BLaER1 treated with 17β-estradiol and CSF1 and Interleukin-3, amounts not matched to agents 10 nM and 100 nM (cell line): ENCODE measurements at regions not wholly inside any gene's neighbourhood (a gene's known extent, or its start where the extent isn't known, plus 50 kb on each side); places are given as distances from the start of the nearest gene placed in this dataset.
A peak's percentile ranks its signal among the peaks of the same experiment; 100 is the strongest.

ENCODE experiments used
- H3K27ac ChIP-seq, 11 experiments: shearing (Covaris generic); formaldehyde crosslinking; 2 replicates each; pipeline ENCODE4 v1.8.1; 2022
- H3K27me3 ChIP-seq, 11 experiments: shearing (Covaris generic); formaldehyde crosslinking; 2 replicates each; pipeline ENCODE4 v1.8.1; 2022
- H3K36me3 ChIP-seq, 11 experiments: shearing (Covaris generic); formaldehyde crosslinking; 2 replicates each; pipeline ENCODE4 v1.8.1; 2022
- H3K4me1 ChIP-seq, 10 experiments: shearing (Covaris generic); formaldehyde crosslinking; 2 replicates each; pipeline ENCODE4 v1.8.1; 2022
- H3K4me2 ChIP-seq, 11 experiments: shearing (Covaris generic); formaldehyde crosslinking; 2 replicates each; pipeline ENCODE4 v1.8.1; 2022
- H3K4me3 ChIP-seq, 10 experiments: shearing (Covaris generic); formaldehyde crosslinking; 2 replicates each; pipeline ENCODE4 v1.8.1; 2022
- H3K9ac ChIP-seq, 11 experiments: shearing (Covaris generic); formaldehyde crosslinking; 2 replicates each; pipeline ENCODE4 v1.8.1; 2022
- H3K9me3 ChIP-seq, 11 experiments: shearing (Covaris generic); formaldehyde crosslinking; replicated peaks in 1 of 11; 2 replicates each; pipeline ENCODE4 v1.8.1; 2022
- H4K20me1 ChIP-seq, 11 experiments: shearing (Covaris generic); formaldehyde crosslinking; 2 replicates each; pipeline ENCODE4 v1.8.1; 2022
- Cebpa-rat ChIP-seq, 11 experiments: shearing (Covaris generic); IDR thresholded peaks; 2 replicates each; pipeline ENCODE4 v1.8.1; 2022

DNA sequence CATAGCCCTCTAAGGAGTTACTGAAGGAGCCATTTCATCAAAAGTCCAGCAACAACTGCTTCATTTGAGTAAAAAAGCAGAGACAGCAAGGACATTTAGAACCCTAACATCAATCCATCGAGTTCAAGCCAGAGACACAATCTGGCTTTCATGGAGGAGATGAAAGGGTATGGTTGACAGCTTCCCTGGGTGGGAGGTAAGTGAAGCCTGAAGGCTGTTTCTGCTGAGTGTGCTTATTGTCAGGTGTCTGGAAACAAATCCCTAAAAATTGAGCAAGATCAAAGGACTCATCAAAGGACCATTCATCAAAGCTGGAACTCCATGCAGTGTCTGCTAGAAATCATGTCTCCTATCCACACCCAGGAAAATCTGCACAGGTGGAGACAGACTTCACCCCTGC lies 104.4 kb upstream of the CCDC196 start:
- H3K9ac ChIP-seq: no peak overlapping the region
- no peak overlapping the region for H3K27ac ChIP-seq
- no peak overlapping the region for H3K4me2 ChIP-seq
- TF ChIP-seq Cebpa-rat (IDR thresholded peaks at IDR 0.05): no peak
- no peaks in the 10 kb centered on the region for H4K20me1 ChIP-seq
- H3K4me1 ChIP-seq: no peaks in the 10 kb centered on the region
- H3K9me3 ChIP-seq: no peaks in the 10 kb centered on the region
- H3K27me3 ChIP-seq: no peaks in the 10 kb centered on the region
- no peak overlapping the region for H3K4me3 ChIP-seq
- H3K36me3 ChIP-seq: no peaks in the 10 kb centered on the region

DNA sequence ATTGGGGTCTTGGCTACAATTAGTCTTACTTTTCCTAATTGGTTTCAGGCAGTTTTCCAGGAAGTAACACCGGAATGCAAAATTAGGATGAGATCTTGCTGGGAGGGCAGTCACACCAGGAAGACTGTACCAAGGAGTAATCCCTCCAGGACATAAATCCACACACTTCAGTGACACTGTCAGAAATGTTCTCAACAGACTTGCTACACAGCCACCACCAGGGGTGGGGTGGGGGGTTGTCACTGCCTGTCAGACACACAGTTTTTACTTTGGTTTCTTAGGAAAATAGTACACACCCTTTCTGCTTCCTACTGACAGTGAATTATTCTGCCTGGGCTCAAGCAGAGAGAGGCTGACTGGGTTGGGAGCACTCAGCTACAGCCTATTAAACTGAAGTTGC lies 102.9 kb upstream of the CCDC196 start:
- H3K9me3 ChIP-seq: no peaks in the 10 kb centered on the region
- no peaks in the 10 kb centered on the region for H3K36me3 ChIP-seq
- H3K4me2 ChIP-seq: no peak overlapping the region
- no peak overlapping the region for H3K9ac ChIP-seq
- H3K4me3 ChIP-seq: no peak overlapping the region
- no peaks in the 10 kb centered on the region for H3K27me3 ChIP-seq
- no peaks in the 10 kb centered on the region for H4K20me1 ChIP-seq
- no peaks in the 10 kb centered on the region for H3K4me1 ChIP-seq
- H3K27ac ChIP-seq: no peak overlapping the region
- TF ChIP-seq Cebpa-rat (IDR thresholded peaks at IDR 0.05): no peak

- no peaks in the 10 kb centered on the region for H3K36me3 ChIP-seq
- H3K4me1 ChIP-seq: no peaks in the 10 kb centered on the region
- no peak overlapping the region for H3K9ac ChIP-seq
- TF ChIP-seq Cebpa-rat (IDR thresholded peaks at IDR 0.05): no peak
- no peaks in the 10 kb centered on the region for H3K27me3 ChIP-seq
- no peaks in the 10 kb centered on the region for H4K20me1 ChIP-seq
- H3K4me2 ChIP-seq: no peak overlapping the region
- no peak overlapping the region for H3K27ac ChIP-seq
- no peak overlapping the region for H3K4me3 ChIP-seq
- H3K9me3 ChIP-seq: no peaks in the 10 kb centered on the region
Observed at GRCh38 chr14:66383771-66384170, 102.4 kb upstream of the CCDC196 start.

DNA sequence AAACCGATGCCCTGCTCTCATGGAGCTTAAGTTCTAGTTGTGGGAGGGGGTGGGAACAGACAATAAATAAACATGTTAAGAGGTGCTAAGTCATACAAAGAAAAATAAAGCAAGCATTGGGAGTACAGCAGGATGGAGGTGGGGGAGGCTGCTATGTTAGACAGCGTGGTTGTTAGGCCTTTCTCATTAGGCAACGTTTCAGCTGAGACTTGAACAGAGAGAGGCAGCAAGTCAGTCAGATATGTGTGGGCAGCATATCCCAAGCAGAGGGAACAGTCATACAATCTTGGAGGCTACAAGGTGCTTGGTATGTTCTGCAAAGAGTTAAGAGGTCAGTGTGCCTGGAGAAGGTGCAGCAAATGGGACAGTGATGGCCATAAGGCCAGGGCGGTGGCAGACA lies 97.7 kb upstream of the CCDC196 start:
- Histone ChIP-seq H3K9ac (no peak overlapping the region), H3K4me1 (0 out of 20 replicates have a peak, but pooled peaks cover 0 to 9% (median 0%) of the 10 kb centered on the region in 10 experiments), H3K4me3 (no peak overlapping the region), H3K27ac (no peak overlapping the region), H3K4me2 (no peak overlapping the region), H3K36me3 (no peaks in the 10 kb centered on the region), H4K20me1 (no peaks in the 10 kb centered on the region), H3K27me3 (no peaks in the 10 kb centered on the region), H3K9me3 (no peaks in the 10 kb centered on the region)
- TF ChIP-seq Cebpa-rat (IDR thresholded peaks at IDR 0.05): no peak

GRCh38 chr14:66389481-66389880 lies 96.7 kb upstream of the CCDC196 start:
- 0 out of 20 replicates have a peak, but pooled peaks cover 0 to 9% (median 0%) of the 10 kb centered on the region in 10 experiments for H3K4me1 ChIP-seq
- H3K9me3 ChIP-seq: no peaks in the 10 kb centered on the region
- H3K9ac ChIP-seq: no peak overlapping the region
- no peaks in the 10 kb centered on the region for H3K36me3 ChIP-seq
- no peak overlapping the region for H3K27ac ChIP-seq
- no peak overlapping the region for H3K4me3 ChIP-seq
- H3K27me3 ChIP-seq: no peaks in the 10 kb centered on the region
- no peaks in the 10 kb centered on the region for H4K20me1 ChIP-seq
- no peak for TF ChIP-seq Cebpa-rat (IDR thresholded peaks at IDR 0.05)
- 0 out of 22 replicates have a peak overlapping the region, but pooled peaks of 1 of the 11 experiments have one; percentile 5 for H3K4me2 ChIP-seq

DNA sequence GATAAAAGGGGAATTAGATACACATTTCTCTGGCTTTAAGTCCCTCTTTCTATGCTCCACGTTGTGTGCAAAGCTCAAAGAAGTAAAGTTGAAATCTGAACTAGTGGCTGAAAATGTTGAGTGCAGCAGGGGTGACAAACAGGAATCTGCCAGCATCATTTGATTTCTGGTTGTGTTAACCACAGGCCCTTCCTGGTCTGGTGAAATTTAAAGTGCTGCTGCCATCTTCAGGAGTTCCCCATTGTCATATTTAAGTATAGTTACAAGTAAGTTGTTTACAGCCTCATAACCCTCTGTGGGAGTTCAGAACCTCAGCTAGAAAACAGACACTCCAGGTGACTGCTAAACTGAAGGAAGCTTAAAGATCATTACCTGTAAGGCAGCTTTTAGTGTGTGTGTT lies 90.9 kb upstream of the CCDC196 start:
- Histone ChIP-seq H3K36me3 (no peaks in the 10 kb centered on the region), H3K9me3 (no peaks in the 10 kb centered on the region), H3K27me3 (no peaks in the 10 kb centered on the region), H3K9ac (no peak overlapping the region), H3K27ac (no peak overlapping the region), H3K4me3 (no peak overlapping the region), H3K4me1 (peaks cover 0 to 8% (median 0%) of the 10 kb centered on the region in 10 experiments; a peak in 3 of 20 replicates), H4K20me1 (no peaks in the 10 kb centered on the region), H3K4me2 (no peak overlapping the region)
- TF ChIP-seq Cebpa-rat (IDR thresholded peaks at IDR 0.05): no peak

DNA sequence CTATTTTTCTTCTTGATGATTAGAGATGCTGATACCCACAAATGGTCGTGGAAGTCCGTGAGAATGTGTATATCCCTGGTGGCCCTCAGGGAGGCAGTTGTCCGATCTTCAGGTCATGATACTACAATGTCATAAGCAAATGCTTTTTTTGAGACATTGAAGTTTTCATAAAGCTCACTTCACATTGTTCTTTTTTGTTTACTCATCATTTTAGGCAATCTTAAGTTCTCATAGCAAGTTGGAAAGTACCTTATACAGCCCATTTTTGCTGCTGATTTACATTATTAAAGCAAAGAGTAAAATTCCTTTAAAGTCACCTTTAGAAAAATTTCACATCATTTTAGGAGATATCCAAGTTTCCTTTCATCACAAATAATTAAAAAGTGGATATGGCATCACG lies 90.0 kb upstream of the CCDC196 start:
- TF ChIP-seq Cebpa-rat (IDR thresholded peaks at IDR 0.05): no peak
- Histone ChIP-seq H3K4me1 (peaks cover 0 to 8% (median 0%) of the 10 kb centered on the region in 10 experiments; a peak in 3 of 20 replicates), H3K9me3 (no peaks in the 10 kb centered on the region), H3K9ac (no peak overlapping the region), H3K27ac (no peak overlapping the region), H3K27me3 (no peaks in the 10 kb centered on the region), H4K20me1 (no peaks in the 10 kb centered on the region), H3K4me3 (no peak overlapping the region), H3K36me3 (no peaks in the 10 kb centered on the region), H3K4me2 (no peak overlapping the region)

DNA sequence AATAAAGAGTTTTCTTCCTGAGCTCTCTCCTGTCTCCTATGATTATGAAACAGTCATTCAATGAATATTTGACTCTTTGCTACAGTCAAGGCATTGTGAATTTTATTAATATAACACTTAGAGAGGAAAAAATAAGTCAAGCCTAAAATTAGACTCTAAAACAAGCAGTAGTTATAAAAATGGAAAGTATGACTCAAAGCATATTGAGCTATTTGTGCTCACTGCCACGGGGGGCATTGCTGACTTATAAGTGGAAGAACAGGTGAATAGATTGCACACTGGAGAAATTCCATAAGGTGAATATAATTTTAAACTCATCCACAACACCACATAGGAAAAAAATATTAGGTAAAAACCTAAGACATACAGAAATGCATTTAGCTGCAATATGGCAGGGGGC lies 87.7 kb upstream of the CCDC196 start:
- Histone ChIP-seq H3K4me3 (no peak overlapping the region), H3K36me3 (no peaks in the 10 kb centered on the region), H3K9ac (no peak overlapping the region), H3K27ac (no peak overlapping the region), H3K9me3 (no peaks in the 10 kb centered on the region), H3K27me3 (no peaks in the 10 kb centered on the region), H3K4me2 (no peak overlapping the region), H4K20me1 (no peaks in the 10 kb centered on the region), H3K4me1 (peaks cover 9 to 18% (median 12%) of the 10 kb centered on the region in 10 experiments)
- no peak for TF ChIP-seq Cebpa-rat (IDR thresholded peaks at IDR 0.05)

DNA sequence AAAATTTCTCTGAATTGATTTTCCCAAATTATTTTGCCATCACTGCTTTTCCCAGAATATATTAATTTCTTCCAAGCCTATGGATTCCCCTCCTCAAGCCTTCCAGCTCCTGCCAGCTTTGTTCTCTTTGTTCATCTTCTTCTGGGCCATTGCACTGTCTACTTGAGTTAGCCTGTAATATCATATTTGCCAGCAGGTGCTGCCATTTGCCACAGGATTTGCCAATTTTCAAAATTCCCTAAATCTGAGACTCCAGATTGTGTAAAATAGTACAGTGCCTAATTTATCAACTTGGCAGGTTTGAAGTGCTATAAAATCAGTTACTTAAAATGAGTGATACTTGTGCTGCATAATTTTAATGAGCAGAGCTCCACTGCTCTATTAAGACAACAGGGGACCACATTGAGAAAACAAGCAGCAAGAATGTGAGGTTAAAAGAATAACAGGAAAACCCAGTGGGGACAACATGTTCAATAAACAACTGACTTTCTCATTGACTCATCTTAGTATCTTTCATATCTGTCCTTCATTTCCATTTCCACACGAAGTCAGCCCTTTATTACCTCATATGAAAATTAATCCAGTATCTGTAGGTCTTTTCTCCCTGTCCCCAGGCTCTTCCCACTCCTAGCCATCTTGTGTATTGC lies 84.6 kb upstream of the CCDC196 start:
- no peak overlapping the region for H3K4me2 ChIP-seq
- H3K4me1 ChIP-seq: peaks cover 9 to 16% (median 11%) of the 10 kb centered on the region in 10 experiments; a peak in 19 of 20 replicates
- no peaks in the 10 kb centered on the region for H3K36me3 ChIP-seq
- H3K9me3 ChIP-seq: no peaks in the 10 kb centered on the region
- no peak overlapping the region for H3K4me3 ChIP-seq
- TF ChIP-seq Cebpa-rat (IDR thresholded peaks at IDR 0.05): no peak
- H4K20me1 ChIP-seq: no peaks in the 10 kb centered on the region
- no peak overlapping the region for H3K27ac ChIP-seq
- no peaks in the 10 kb centered on the region for H3K27me3 ChIP-seq
- no peak overlapping the region for H3K9ac ChIP-seq

DNA sequence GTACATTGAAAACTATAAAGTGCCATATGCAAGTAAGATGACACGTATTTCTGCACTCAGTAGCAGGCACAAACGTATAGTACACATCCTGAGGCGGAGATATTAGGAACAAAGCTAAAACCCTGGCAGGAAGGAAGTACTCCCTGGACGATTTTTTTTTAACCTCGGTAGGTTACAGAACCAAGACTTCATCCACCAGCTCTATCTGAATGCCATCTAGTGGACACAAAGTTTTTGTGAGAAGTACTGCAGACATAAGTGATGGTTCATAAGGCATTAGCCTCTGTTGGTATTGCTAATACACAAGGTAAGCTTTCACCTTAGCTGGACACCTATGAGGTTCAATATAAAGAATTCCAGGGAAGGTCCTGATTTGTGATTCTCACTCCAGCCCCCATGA lies 83.0 kb upstream of the CCDC196 start:
- Histone ChIP-seq H3K9me3 (no peaks in the 10 kb centered on the region), H3K4me3 (no peak overlapping the region), H3K4me1 (peaks cover 9 to 25% (median 11%) of the 10 kb centered on the region in 10 experiments; a peak in 19 of 20 replicates), H3K9ac (no peak overlapping the region), H3K27me3 (no peaks in the 10 kb centered on the region), H3K27ac (no peak overlapping the region), H3K4me2 (peak overlapping the region; percentile 16 to 64 (median 44); a peak in 20 of 22 replicates), H4K20me1 (no peaks in the 10 kb centered on the region), H3K36me3 (no peaks in the 10 kb centered on the region)
- TF ChIP-seq Cebpa-rat (IDR thresholded peaks at IDR 0.05): no peak
